ENCODE measurements at regions not wholly inside any gene's neighbourhood (a gene's known extent, or its start where the extent isn't known, plus 50 kb on each side); places are given as distances from the start of the nearest gene placed in this dataset.
"Not testable (repeated sequence)": the region's sequence is repeated elsewhere in the genome, so short reads cannot be mapped to it uniquely, and the experiment has no call there.

GRCh38 chr15:81870062-81870745 lies 175.6 kb downstream of the MEX3B start:
- not testable (repeated sequence) for H3K4me3 ChIP-seq (replicated peaks; ENCODE audit: low read depth, low read length); DNase-seq (ENCODE audit: extremely low read depth, insufficient read length); H3K36me3 ChIP-seq (ENCODE audit: control insufficient read depth, insufficient read depth, low read length); H3K27me3 ChIP-seq (replicated peaks; ENCODE audit: control insufficient read depth, insufficient read depth, low read length)

GRCh38 chr15:81869161-81869954 lies 176.5 kb downstream of the MEX3B start:
- H3K27me3 ChIP-seq (replicated peaks; ENCODE audit: control insufficient read depth, insufficient read depth, low read length), result no peaks in the 10 kb centered on the region
- no peak for TF ChIP-seq CTCF (IDR thresholded peaks at IDR 0.05; ENCODE audit: insufficient read depth, low read length, poor library complexity, severe bottlenecking)

GRCh38 chr15:81865850-81866537 lies 179.8 kb downstream of the MEX3B start:
- TF ChIP-seq CTCF (IDR thresholded peaks at IDR 0.05; ENCODE audit: insufficient read depth, low read length, poor library complexity, severe bottlenecking), result no peak
- H3K4me3 ChIP-seq (replicated peaks; ENCODE audit: low read depth, low read length), result no peak overlapping the region
- DNase-seq (ENCODE audit: extremely low read depth, insufficient read length), result peak; percentile 20
- no peaks in the 10 kb centered on the region for H3K36me3 ChIP-seq (ENCODE audit: control insufficient read depth, insufficient read depth, low read length)
- H3K27me3 ChIP-seq (replicated peaks; ENCODE audit: control insufficient read depth, insufficient read depth, low read length), result no peaks in the 10 kb centered on the region

More at GRCh38 chr15:81869161-81869954, 176.5 kb downstream of the MEX3B start:
- DNase-seq (ENCODE audit: extremely low read depth, insufficient read length), result no peak
- Histone ChIP-seq H3K4me3 (replicated peaks; ENCODE audit: low read depth, low read length) (no peak overlapping the region), H3K36me3 (ENCODE audit: control insufficient read depth, insufficient read depth, low read length) (no peaks in the 10 kb centered on the region)

GRCh38 chr15:81863162-81863561 lies 182.7 kb downstream of the MEX3B start:
- no peak for TF ChIP-seq CTCF (IDR thresholded peaks at IDR 0.05; ENCODE audit: insufficient read depth, low read length, poor library complexity, severe bottlenecking)
- H3K27me3 ChIP-seq (replicated peaks; ENCODE audit: control insufficient read depth, insufficient read depth, low read length), result no peaks in the 10 kb centered on the region
- DNase-seq (ENCODE audit: extremely low read depth, insufficient read length), result no peak
- H3K36me3 ChIP-seq (ENCODE audit: control insufficient read depth, insufficient read depth, low read length), result no peaks in the 10 kb centered on the region
- H3K4me3 ChIP-seq (replicated peaks; ENCODE audit: low read depth, low read length), result no peak overlapping the region

- Histone ChIP-seq H3K4me3 (replicated peaks; ENCODE audit: low read depth, low read length) (no peak overlapping the region), H3K27me3 (replicated peaks; ENCODE audit: control insufficient read depth, insufficient read depth, low read length) (no peaks in the 10 kb centered on the region), H3K36me3 (ENCODE audit: control insufficient read depth, insufficient read depth, low read length) (no peaks in the 10 kb centered on the region)
- DNase-seq (ENCODE audit: extremely low read depth, insufficient read length), result no peak
- no peak for TF ChIP-seq CTCF (IDR thresholded peaks at IDR 0.05; ENCODE audit: insufficient read depth, low read length, poor library complexity, severe bottlenecking)
Observed at GRCh38 chr15:81859737-81860516, 185.9 kb downstream of the MEX3B start.

Data from GM06990 (cell line).